KG1 (cell line): ENCODE measurements at regions not wholly inside any gene's neighbourhood (a gene's known extent, or its start where the extent isn't known, plus 50 kb on each side); places are given as distances from the start of the nearest gene placed in this dataset.

ENCODE experiments used
- DNase-seq: peaks from one replicate; lab custom pipeline; 2025; lab: John Stamatoyannopoulos, UW

DNA sequence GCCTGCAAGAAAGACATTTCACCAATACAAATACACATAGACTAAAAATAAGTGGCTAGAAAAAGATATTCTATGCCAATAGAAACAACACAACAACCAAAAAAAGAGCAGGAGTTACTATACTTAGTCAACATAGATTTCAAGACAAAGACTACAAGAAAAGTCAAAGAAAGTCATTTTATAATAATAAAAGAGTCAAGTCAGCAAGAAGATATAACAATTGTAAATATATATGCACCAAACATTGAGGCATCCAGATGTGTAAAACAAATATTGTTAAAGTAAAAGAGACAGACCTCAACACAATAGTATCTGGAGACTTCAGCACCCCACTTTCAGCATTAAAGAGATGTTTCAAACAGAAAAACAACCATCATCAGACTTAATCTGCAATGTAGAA is 104.6 kb downstream of the AMY1C start:
- DNase-seq, result no peak

GRCh38 chr1:103859721-103860120 is 110.0 kb downstream of the AMY1C start:
- no peak for DNase-seq

- DNase-seq, result no peak
These were observed 149.1 kb downstream of the AMY1C start for GRCh38 chr1:103898576-103899345.

- DNase-seq, result no peak
These were observed 150.3 kb downstream of the AMY1C start for GRCh38 chr1:103900005-103900404.

GRCh38 chr1:103901072-103901471 is 151.4 kb downstream of the AMY1C start:
- no peak for DNase-seq

GRCh38 chr1:103905363-103905762 is 155.7 kb downstream of the AMY1C start:
- DNase-seq, result no peak

DNA sequence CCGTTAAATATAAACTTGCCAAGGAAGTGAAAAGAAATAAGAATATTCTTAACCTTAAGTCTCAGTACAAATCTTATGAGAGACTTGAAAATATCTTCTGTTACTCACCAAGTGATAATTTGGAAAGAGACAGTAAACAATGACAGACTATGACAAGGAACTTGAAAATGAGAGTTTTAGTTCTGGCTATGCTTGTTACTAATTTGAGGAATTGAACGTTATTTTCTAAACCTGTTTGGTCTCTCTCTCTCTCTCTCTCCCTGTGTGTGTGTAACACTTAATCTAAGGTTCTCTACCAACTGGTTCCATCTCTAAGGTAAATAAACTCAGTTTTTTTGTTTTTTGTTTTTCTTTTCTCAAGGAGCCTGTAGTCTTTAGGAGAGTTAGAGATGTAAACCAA is 161.8 kb downstream of the AMY1C start:
- DNase-seq, result no peak

DNA sequence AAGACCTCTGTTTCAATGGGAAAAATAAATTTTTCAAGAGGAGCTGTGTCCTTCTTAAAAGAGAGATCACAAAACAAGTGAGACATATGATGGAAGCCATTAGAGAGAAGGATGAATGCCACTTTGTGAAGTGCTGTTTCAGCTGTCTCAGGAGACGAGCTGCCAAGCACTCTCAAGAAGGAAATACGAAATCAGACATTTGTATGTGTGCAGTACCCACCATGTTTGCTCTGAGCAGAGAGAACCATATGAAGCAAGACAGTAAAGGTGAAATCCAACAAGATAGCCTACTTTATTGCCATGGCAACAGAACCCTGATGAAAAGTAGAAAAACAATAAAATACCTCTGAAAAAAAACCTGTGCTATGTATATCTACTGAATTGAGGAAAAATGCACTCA is 168.1 kb downstream of the AMY1C start:
- no peak for DNase-seq

DNA sequence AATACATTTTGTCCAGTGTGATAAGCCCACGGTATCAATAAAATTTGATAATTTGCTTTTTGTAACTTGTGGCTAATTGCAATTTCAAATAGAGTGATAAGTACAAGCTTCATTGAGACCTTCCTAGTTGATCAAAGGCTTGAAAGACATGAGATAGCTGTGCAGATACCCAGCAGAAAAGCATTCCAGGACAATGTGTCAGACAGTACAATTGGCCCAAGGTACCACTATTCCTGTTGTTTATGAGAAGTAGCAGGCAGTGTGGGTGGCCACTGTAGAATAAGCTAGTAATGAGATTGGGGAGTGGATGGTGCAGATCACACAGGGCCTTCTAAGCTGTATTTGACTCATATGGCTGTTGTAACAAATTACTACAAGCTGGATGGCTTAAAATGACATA is 182.2 kb downstream of the AMY1C start:
- DNase-seq, result no peak

DNA sequence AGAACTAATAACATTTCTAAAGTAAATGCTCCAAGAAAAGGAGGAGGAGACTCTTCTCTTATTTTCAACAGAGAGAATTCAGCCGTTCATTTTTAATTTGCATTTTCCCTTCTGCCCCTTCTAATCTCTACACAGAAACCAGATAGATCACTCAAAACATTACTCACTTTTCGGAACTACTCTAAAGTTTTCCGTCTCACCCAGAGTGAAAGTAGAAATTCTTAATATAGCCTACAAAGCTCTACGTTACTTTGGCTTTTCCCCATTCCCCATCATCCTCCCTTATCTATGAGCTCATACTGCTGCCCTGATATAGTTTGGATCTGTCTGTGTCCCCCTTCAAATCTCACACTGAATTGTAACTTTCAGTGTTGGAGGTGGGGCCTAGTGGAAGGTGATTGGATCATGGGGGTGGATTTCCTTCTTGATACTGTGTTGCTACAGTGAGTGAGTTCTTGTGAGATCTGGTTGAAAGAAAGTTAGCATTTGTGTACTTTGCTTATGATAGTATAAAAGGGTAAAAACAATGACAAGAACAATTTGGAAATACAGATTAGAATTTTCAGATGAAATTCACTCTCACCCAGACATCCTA is 188.2 kb downstream of the AMY1C start:
- no peak for DNase-seq

GRCh38 chr1:103941086-103941485 is 191.4 kb downstream of the AMY1C start:
- DNase-seq, result no peak

- DNase-seq, result no peak
These were observed 192.3 kb downstream of the AMY1C start for GRCh38 chr1:103942029-103942428.

- no peak for DNase-seq
These were observed 196.1 kb downstream of the AMY1C start for GRCh38 chr1:103945774-103946173.

- DNase-seq, result no peak
These were observed 198.8 kb downstream of the AMY1C start for GRCh38 chr1:103948526-103948925.

DNA sequence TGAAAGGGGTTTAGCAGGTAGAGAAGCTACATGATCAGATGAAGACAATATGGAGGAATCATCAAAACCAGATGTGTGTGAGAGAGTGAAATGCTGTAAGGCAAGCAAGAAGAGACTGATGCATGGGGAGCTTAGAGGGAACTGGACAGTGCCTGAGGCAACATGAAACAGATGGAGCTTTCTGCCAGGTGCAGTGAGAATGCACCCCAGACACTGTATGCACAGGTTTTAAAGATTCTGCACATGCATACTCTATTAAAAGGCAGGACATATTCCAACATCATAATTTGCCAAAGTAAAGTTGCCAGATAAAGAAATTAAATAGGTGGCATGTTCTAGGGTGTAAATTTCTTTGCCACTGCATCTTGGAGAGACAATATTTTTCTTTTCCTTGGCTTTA is 200.1 kb downstream of the AMY1C start:
- DNase-seq, result no peak

DNA sequence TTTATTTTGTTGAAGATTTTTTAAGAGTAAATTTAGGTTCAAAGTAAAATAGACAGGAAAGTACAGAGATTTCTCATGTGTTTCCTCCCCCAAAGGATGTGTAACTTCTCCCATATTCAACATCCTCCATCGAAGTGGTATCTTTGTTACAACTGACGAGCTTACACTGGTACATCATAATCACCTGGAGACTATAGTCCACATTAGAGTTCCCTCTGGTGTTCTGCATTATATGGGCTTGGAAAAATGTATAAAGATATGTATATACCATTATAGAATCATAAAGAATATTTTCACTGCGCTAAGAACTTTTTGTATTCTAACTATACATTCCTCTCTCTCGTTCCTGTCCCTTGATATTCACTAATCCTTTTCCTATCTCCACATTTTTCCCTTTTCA is 203.7 kb downstream of the AMY1C start:
- DNase-seq, result no peak

DNA sequence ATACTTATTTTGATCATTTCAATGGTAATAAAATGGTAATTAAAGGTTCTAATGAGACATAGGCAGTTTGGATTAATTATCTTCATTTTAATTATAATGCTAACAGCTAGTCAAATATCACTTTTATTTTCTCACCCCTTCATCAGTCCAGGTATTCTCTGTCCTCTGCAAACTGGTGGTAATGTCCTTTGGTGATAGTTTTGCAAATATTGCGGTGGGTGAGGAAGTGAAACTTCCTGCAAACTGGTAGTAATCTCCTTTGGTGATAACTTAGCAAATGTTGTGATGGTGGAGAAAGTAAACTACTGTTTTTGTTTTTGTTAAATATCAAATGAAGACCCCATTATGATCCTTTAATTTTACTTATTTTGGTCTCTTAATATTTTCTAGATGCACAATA is 209.0 kb downstream of the AMY1C start:
- no peak for DNase-seq

DNA sequence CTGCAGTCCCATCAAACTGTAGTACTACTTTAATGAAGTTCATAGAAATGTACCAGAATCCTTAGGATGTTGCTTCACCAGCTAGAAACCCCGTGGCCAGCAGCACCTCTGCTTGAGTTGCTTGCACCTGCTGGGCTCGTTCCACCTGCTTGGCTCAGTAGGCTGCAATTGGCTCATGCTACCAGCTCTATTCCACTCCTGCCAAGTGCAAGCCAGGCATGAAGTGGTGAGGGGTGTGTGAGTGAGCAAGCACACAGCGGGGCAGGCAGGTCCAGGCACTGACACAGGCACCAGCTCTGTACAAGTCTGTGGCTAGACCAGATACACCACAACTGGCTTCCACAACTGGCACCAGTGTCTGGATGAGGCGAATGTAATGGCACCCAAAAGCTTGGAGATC is 209.9 kb downstream of the AMY1C start:
- no peak for DNase-seq

DNA sequence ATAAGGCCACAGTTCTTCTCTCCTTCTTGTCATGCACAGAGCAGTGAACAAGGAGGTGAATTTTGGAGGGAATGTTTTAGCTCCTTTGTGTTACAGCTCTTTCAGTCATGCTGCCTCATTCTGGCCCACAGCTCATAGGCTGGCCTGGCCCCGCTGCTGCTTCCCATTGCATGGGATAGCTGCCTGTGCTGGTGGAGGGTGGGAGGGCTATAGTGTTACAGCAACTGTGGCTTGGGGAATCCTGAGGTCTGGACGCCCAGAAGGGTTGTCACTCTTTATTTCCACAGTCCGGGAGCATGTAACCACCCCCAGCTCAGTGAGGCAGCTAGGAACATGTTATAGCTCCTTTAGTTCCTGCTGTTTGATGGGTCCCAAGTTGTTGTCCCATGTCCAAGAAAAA is 210.3 kb downstream of the AMY1C start:
- DNase-seq, result no peak

DNA sequence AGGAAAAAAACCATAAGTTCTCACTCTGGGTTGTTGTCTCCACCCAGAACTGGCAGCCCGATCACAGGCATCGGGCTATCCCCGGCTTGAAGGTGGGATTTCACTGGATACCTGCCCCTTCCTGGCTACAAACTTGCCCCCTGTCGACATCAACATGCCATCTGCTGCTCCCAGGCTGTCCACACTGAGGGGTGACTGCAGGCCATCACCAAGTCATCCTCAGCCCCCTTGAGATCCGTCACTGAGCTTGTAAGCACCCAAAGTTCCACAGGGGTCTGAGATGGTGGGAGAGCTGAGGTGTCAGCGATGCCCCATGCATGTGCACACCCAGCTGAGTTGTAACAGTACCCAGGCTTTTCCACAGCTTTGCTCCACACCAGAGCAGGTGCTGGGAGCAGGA is 211.0 kb downstream of the AMY1C start:
- no peak for DNase-seq

DNA sequence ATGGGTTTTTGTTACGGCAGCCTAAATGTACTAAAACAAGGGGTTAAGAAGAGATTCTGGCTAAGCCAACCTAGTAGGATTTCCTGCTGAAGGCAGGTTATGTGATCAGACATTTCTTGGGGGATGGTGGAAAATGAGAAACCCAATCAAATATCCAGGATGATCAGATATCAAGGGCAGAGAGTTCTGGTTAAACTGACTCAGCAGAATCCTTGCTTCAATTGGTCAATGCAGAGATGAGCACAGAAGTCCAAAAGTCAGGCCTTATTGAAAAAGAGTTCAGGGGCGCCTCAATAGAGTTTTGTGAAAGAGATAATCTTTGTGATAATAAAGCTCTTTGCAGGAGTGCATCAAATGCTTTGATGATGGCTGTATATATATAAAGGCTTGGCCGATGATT is 237.1 kb downstream of the AMY1C start:
- no peak for DNase-seq

GRCh38 chr1:103997631-103998030 is 247.9 kb downstream of the AMY1C start:
- no peak for DNase-seq

DNA sequence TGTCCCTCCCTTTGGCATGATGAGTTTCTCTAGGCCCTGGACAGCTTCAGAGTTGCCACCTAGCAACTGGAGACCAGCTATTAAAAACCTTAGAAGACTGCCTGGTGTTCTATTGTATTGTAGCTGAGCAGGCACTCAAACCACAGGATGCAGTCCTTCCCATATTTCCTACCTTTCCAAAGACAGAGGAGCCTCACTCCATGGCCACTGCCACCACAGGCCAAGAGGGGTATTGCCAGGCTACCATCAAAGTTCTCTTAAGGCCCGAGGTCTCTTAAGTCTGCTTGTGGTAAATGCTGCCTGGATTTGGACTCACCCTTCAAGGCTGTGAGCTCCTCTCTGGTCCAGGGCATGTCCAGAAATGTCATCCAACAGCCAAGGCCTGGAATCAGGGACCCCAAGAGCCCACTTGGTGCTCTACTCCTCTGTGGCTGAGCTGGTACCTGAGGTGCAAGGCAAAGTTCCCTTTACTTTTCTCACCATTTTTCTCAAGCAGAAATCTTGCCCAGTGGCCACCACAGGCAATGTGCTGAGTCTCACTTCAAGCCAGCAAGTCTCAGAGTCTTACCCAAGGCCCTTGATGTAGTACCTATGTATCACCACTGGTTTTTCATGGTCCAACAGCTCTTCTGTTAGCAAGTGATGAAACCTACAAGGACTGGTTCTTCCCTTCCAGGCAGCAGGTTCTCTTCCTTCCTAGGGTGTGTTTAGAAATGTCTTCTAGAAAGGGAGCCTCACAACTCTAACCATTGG is 269.4 kb downstream of the AMY1C start:
- DNase-seq, result no peak
